ENCODE measurements at regions not wholly inside any gene's neighbourhood (a gene's known extent, or its start where the extent isn't known, plus 50 kb on each side); places are given as distances from the start of the nearest gene placed in this dataset.

- Histone ChIP-seq H4K20me1 (ENCODE audit: control insufficient read depth, extremely low read depth, insufficient read depth, low read length) (no peaks in the 10 kb centered on the region), H3K9me3 (ENCODE audit: control insufficient read depth, low read depth, low read length) (no peaks in the 10 kb centered on the region), H3K27me3 (ENCODE audit: control insufficient read depth, extremely low read depth, insufficient read depth, low read length) (no peaks in the 10 kb centered on the region), H3K4me1 (ENCODE audit: control insufficient read depth, extremely low read depth, insufficient read depth, low read length) (peaks cover 11% of the 10 kb centered on the region), H3K9ac (ENCODE audit: control insufficient read depth, extremely low read depth, insufficient read depth, low read length) (no peak overlapping the region), H2AFZ (ENCODE audit: control insufficient read depth, low read length) (peak overlapping the region; percentile 42), H3K79me2 (ENCODE audit: control insufficient read depth, insufficient read depth, low read length) (no peaks in the 10 kb centered on the region), H3K9me1 (ENCODE audit: control insufficient read depth, extremely low read depth, insufficient read depth, low read length) (no peaks in the 10 kb centered on the region), H3K4me3 (ENCODE audit: control insufficient read depth in 2 of 3, extremely low read depth in 1 of 3, insufficient read depth in 2 of 3, low read depth in 1 of 3, low read length in 3 of 3) (no peak overlapping the region), H3K4me2 (ENCODE audit: control insufficient read depth, extremely low read depth, insufficient read depth, low read depth, low read length) (no peak overlapping the region), H3K36me3 (ENCODE audit: control insufficient read depth in 2 of 2, extremely low read depth in 1 of 2, insufficient read depth in 2 of 2, low read length in 2 of 2) (no peaks in the 10 kb centered on the region), H3K27ac (ENCODE audit: control insufficient read depth, insufficient read depth, low read length) (no peak overlapping the region)
- no peak for FAIRE-seq
- dilution Hi-C loops (cut with MboI; ENCODE audit: extremely low pct_ligation_motif_present, low sequenced_read_pairs), result no loop called here
- no peak for TF ChIP-seq CTCF (optimal IDR thresholded peaks at IDR 0.05 in 1 of 3, IDR thresholded peaks at IDR 0.05 in 1 of 3, conservative IDR thresholded peaks at IDR 0.05 in 1 of 3; ENCODE audit: extremely low read depth in 1 of 3, insufficient read depth in 2 of 3, low read length in 3 of 3)
- no peak for TF ChIP-seq EZH2 (IDR thresholded peaks at IDR 0.05; ENCODE audit: low read length)
- DNase-seq (ENCODE audit: low read depth, low spot score), result no peak
Measured at GRCh38 chr5:87164409-87164808, 103.3 kb upstream of the RASA1 start.

- FAIRE-seq (peak; percentile 81), DNase-seq (ENCODE audit: low read depth, low spot score) (no peak)
- Histone ChIP-seq H2AFZ (ENCODE audit: control insufficient read depth, low read length) (peak overlapping the region; percentile 55), H3K4me2 (ENCODE audit: control insufficient read depth, extremely low read depth, insufficient read depth, low read depth, low read length) (peak overlapping the region; percentile 31), H3K4me1 (ENCODE audit: control insufficient read depth, extremely low read depth, insufficient read depth, low read length) (peaks cover 12% of the 10 kb centered on the region), H3K36me3 (ENCODE audit: control insufficient read depth in 2 of 2, extremely low read depth in 1 of 2, insufficient read depth in 2 of 2, low read length in 2 of 2) (no peaks in the 10 kb centered on the region), H3K4me3 (ENCODE audit: control insufficient read depth in 2 of 3, extremely low read depth in 1 of 3, insufficient read depth in 2 of 3, low read depth in 1 of 3, low read length in 3 of 3) (no peak overlapping the region), H3K27me3 (ENCODE audit: control insufficient read depth, extremely low read depth, insufficient read depth, low read length) (no peaks in the 10 kb centered on the region), H4K20me1 (ENCODE audit: control insufficient read depth, extremely low read depth, insufficient read depth, low read length) (no peaks in the 10 kb centered on the region), H3K79me2 (ENCODE audit: control insufficient read depth, insufficient read depth, low read length) (no peaks in the 10 kb centered on the region), H3K9me3 (ENCODE audit: control insufficient read depth, low read depth, low read length) (no peaks in the 10 kb centered on the region), H3K27ac (ENCODE audit: control insufficient read depth, insufficient read depth, low read length) (no peak overlapping the region), H3K9ac (ENCODE audit: control insufficient read depth, extremely low read depth, insufficient read depth, low read length) (no peak overlapping the region), H3K9me1 (ENCODE audit: control insufficient read depth, extremely low read depth, insufficient read depth, low read length) (no peaks in the 10 kb centered on the region)
- dilution Hi-C loops (cut with MboI; ENCODE audit: extremely low pct_ligation_motif_present, low sequenced_read_pairs), result no loop called here
- TF ChIP-seq CTCF (optimal IDR thresholded peaks at IDR 0.05 in 1 of 3, IDR thresholded peaks at IDR 0.05 in 1 of 3, conservative IDR thresholded peaks at IDR 0.05 in 1 of 3; ENCODE audit: extremely low read depth in 1 of 3, insufficient read depth in 2 of 3, low read length in 3 of 3) (no peak), EZH2 (IDR thresholded peaks at IDR 0.05; ENCODE audit: low read length) (no peak)
Measured at GRCh38 chr5:87169300-87169991, 98.2 kb upstream of the RASA1 start.
